HepG2 (cell line): ENCODE measurements at regions not wholly inside any gene's neighbourhood (a gene's known extent, or its start where the extent isn't known, plus 50 kb on each side); places are given as distances from the start of the nearest gene placed in this dataset.

Source experiments
- ATAC-seq: fragments of 200-7000 bp; cut with Tn5 transposase; 3 replicates; pipeline ENCODE4 v1.9.1; 2020; ENCODE audit warnings: mild to moderate bottlenecking, moderate library complexity
- BruUV-seq: library from RNA; stranded (reverse); fragments of 400-500 nt; replicated peaks from 2 replicates; lab custom pipeline; 2021; lab: Mats Ljungman, UMichigan
- CTCF ChIA-PET: fragments of 300-600 bp; formaldehyde crosslinking; extraction: SDS; loops from one replicate; lab custom pipeline; 2021; ENCODE audit warnings: low total read pairs, inconsistent platforms, low intra/inter-chr PET ratio; lab: Yijun Ruan, JAX
- POLR2A ChIA-PET: fragments of 350-600 bp; sonication (Branson Sonifier 250); formaldehyde crosslinking; loops from one replicate; lab custom pipeline; 2020; ENCODE audit warnings: antibody characterized with exemption, inconsistent platforms; lab: Yijun Ruan, JAX
- DNase-seq: peaks from one replicate; pipeline ENCODE4 v3.0.0-alpha.2; 2015; ENCODE audit warnings: low spot score
- FAIRE-seq: peaks from 3 replicates; lab custom pipeline; 2011; peaks lifted over from hg19 to GRCh38; lab: Jason Lieb, UNC
- H2AFZ ChIP-seq: one replicate; pipeline ENCODE4 v1.6.1; 2011; ENCODE audit warnings: low read length, inconsistent platforms
- H3K27ac ChIP-seq: fragments of 300-600 bp; 3 replicates; pipeline ENCODE4 v1.8.0; 2011; ENCODE audit warnings: mixed run types, mild to moderate bottlenecking, mixed read lengths, low read length, inconsistent platforms; ENCODE audit not compliant: insufficient read depth; ENCODE audit errors: extremely low read length
- H3K27me3 ChIP-seq, 2 experiments: fragments of 200-600 bp in 1 of 2; 2 replicates in 1 of 2; 3 replicates in 1 of 2; pipeline versions ENCODE4 v1.6.0 to v1.8.0; 2011; ENCODE audit warnings: low read length in 2 of 2, mild to moderate bottlenecking in 2 of 2, moderate library complexity in 2 of 2, inconsistent platforms in 1 of 2; ENCODE audit not compliant: insufficient read depth in 2 of 2, control insufficient read depth in 1 of 2
- H3K36me3 ChIP-seq, 2 experiments: fragments of 200-600 bp in 1 of 2; replicated peaks in 1 of 2; 2 replicates in 1 of 2; 3 replicates in 1 of 2; pipeline versions ENCODE4 v1.5.1 to v1.8.0; 2011; ENCODE audit warnings: low read length in 2 of 2, inconsistent platforms in 1 of 2; ENCODE audit not compliant: insufficient read depth in 2 of 2, control insufficient read depth in 1 of 2
- H3K4me1 ChIP-seq: 2 replicates; pipeline ENCODE4 v1.5.1; 2012; ENCODE audit warnings: low read length, inconsistent platforms; ENCODE audit not compliant: insufficient read depth
- H3K4me2 ChIP-seq: 2 replicates; pipeline ENCODE4 v1.6.0; 2011; ENCODE audit warnings: low read depth, low read length, inconsistent platforms
- H3K4me3 ChIP-seq, 3 experiments: fragments of 200-600 bp in 1 of 3; sonication (generic), shearing (Covaris generic) in 1 of 3; replicated peaks in 1 of 3; 2 replicates each; pipeline ENCODE4 v1.5.1; 2011 to 2016; ENCODE audit warnings: low read length in 3 of 3, inconsistent platforms in 2 of 3, low read depth in 2 of 3, mild to moderate bottlenecking in 2 of 3, control low read depth in 1 of 3, mixed read lengths in 1 of 3; ENCODE audit not compliant: insufficient read depth in 1 of 3
- H3K79me2 ChIP-seq: one replicate; pipeline ENCODE4 v1.6.1; 2011; ENCODE audit warnings: low read length, inconsistent platforms; ENCODE audit not compliant: insufficient read depth
- H3K9ac ChIP-seq: 2 replicates; pipeline ENCODE4 v1.6.0; 2011; ENCODE audit warnings: mild to moderate bottlenecking, low read depth, low read length, inconsistent platforms; ENCODE audit not compliant: insufficient read depth
- H3K9me3 ChIP-seq: 2 replicates; pipeline ENCODE4 v1.5.1; 2012; ENCODE audit warnings: mild to moderate bottlenecking, low read length
- H4K20me1 ChIP-seq: 2 replicates; pipeline ENCODE4 v1.6.0; 2011; ENCODE audit warnings: inconsistent platforms, mild to moderate bottlenecking, low read length, moderate library complexity; ENCODE audit not compliant: insufficient read depth
- ASH2L ChIP-seq: fragments of 300-600, 200-600 bp; sonication (generic); IDR thresholded peaks from 2 replicates; pipeline ENCODE4 v1.7.0; 2017; ENCODE audit warnings: low read depth, mild to moderate bottlenecking, moderate library complexity, mixed read lengths, low read length; ENCODE audit not compliant: insufficient read length
- WGBS: methylation state at CpG from one replicate; pipeline ENCODE4 v1.1.6; 2017; ENCODE audit warnings: low lambda C conversion rate; 5-methylcytosine and 5-hydroxymethylcytosine counted together
- in situ Hi-C: cut with HindIII; loops from 2 replicates; pipeline ENCODE4 v1.10.0; 2017; ENCODE audit warnings: low pct_unique_long_range_greater_than_20kb; ENCODE audit not compliant: extremely low pct_ligation_motif_present
- intact Hi-C: fragments of 100-400 bp; cut with micrococcal nuclease; formaldehyde crosslinking; loops from one replicate; pipeline ENCODE4 v1.10.0; 2022; ENCODE audit not compliant: unreplicated experiment
- TF ChIP-seq, protein P1 (sequence below): sonication (generic); formaldehyde crosslinking; IDR thresholded peaks from 2 replicates; pipeline ENCODE4 v1.9.0; 2021; ENCODE audit warnings: mild to moderate bottlenecking, missing genetic modification reagents

DNA sequence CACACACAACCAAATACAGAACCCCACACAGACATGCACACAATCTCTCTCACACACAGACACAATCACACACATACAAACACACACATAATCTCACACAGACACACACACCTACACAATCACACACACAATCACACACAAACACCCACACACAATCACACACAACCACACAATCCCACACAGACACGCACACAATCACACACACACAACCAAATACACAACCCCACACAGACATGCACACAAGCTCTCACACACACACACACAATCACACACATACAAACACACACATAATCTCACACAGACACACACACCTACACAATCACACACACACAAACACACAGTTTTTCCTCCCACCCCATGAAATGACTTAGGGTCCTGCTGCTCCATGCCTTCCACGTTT, 160.4 kb upstream of the PFKP start:
- 33% methylated on average over 2 of the region's 2 CpGs for WGBS
- DNase-seq (no peak), ATAC-seq (no peak), FAIRE-seq (peak; percentile 67)
- H3K9me3 ChIP-seq: no peaks in the 10 kb centered on the region
- H3K9ac ChIP-seq: no peak overlapping the region
- H4K20me1 ChIP-seq: no peaks in the 10 kb centered on the region
- ChIA-PET POLR2A (no interaction called here), CTCF (no interaction called here)
- H3K27ac ChIP-seq: no peak overlapping the region
- in situ Hi-C loops: no loop called here
- no peaks in the 10 kb centered on the region for H3K36me3 ChIP-seq
- H2AFZ ChIP-seq: no peak overlapping the region
- intact Hi-C loops: no loop called here
- H3K4me1 ChIP-seq: no peaks in the 10 kb centered on the region
- H3K27me3 ChIP-seq: peaks cover 1 to 24% of the 10 kb centered on the region in 2 experiments; a peak in 3 of 5 replicates
- no peak overlapping the region for H3K4me3 ChIP-seq
- no TSS peak for BruUV-seq
- no peaks in the 10 kb centered on the region for H3K79me2 ChIP-seq
- no peak overlapping the region for H3K4me2 ChIP-seq
- TF ChIP-seq, protein P1, sequence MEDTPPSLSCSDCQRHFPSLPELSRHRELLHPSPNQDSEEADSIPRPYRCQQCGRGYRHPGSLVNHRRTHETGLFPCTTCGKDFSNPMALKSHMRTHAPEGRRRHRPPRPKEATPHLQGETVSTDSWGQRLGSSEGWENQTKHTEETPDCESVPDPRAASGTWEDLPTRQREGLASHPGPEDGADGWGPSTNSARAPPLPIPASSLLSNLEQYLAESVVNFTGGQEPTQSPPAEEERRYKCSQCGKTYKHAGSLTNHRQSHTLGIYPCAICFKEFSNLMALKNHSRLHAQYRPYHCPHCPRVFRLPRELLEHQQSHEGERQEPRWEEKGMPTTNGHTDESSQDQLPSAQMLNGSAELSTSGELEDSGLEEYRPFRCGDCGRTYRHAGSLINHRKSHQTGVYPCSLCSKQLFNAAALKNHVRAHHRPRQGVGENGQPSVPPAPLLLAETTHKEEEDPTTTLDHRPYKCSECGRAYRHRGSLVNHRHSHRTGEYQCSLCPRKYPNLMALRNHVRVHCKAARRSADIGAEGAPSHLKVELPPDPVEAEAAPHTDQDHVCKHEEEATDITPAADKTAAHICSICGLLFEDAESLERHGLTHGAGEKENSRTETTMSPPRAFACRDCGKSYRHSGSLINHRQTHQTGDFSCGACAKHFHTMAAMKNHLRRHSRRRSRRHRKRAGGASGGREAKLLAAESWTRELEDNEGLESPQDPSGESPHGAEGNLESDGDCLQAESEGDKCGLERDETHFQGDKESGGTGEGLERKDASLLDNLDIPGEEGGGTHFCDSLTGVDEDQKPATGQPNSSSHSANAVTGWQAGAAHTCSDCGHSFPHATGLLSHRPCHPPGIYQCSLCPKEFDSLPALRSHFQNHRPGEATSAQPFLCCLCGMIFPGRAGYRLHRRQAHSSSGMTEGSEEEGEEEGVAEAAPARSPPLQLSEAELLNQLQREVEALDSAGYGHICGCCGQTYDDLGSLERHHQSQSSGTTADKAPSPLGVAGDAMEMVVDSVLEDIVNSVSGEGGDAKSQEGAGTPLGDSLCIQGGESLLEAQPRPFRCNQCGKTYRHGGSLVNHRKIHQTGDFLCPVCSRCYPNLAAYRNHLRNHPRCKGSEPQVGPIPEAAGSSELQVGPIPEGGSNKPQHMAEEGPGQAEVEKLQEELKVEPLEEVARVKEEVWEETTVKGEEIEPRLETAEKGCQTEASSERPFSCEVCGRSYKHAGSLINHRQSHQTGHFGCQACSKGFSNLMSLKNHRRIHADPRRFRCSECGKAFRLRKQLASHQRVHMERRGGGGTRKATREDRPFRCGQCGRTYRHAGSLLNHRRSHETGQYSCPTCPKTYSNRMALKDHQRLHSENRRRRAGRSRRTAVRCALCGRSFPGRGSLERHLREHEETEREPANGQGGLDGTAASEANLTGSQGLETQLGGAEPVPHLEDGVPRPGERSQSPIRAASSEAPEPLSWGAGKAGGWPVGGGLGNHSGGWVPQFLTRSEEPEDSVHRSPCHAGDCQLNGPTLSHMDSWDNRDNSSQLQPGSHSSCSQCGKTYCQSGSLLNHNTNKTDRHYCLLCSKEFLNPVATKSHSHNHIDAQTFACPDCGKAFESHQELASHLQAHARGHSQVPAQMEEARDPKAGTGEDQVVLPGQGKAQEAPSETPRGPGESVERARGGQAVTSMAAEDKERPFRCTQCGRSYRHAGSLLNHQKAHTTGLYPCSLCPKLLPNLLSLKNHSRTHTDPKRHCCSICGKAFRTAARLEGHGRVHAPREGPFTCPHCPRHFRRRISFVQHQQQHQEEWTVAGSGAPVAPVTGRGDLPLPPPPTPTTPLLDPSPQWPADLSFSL: peak; percentile 74; the same call in 1 of the 2 replicates
- TF ChIP-seq ASH2L: no peak
